ENCODE measurements at regions not wholly inside any gene's neighbourhood (a gene's known extent, or its start where the extent isn't known, plus 50 kb on each side); places are given as distances from the start of the nearest gene placed in this dataset.
"Not testable (repeated sequence)": the region's sequence is repeated elsewhere in the genome, so short reads cannot be mapped to it uniquely, and the experiment has no call there.

- no peaks in the 10 kb centered on the region for H3K36me3 Mint-ChIP-seq (ENCODE audit: low read depth)
- H3K4me3 Mint-ChIP-seq = no peak overlapping the region
- H3K27ac Mint-ChIP-seq = no peak overlapping the region
- H3K9me3 Mint-ChIP-seq = peaks cover 65% of the 10 kb centered on the region
- no peaks in the 10 kb centered on the region for H3K27me3 Mint-ChIP-seq
- intact Hi-C loops (cut with micrococcal nuclease) = no loop called here
- no peaks in the 10 kb centered on the region for H3K4me1 Mint-ChIP-seq (ENCODE audit: low read depth)
Measured at GRCh38 chr20:29687438-29687837, 1570.0 kb upstream of the DEFB115 start.

- intact Hi-C loops (cut with micrococcal nuclease) = no loop called here
- Mint-ChIP-seq H3K27ac (no peak overlapping the region), H3K4me1 (ENCODE audit: low read depth) (no peaks in the 10 kb centered on the region), H3K27me3 (no peaks in the 10 kb centered on the region), H3K9me3 (peaks cover 61% of the 10 kb centered on the region), H3K36me3 (ENCODE audit: low read depth) (no peaks in the 10 kb centered on the region), H3K4me3 (no peak overlapping the region)
Measured at GRCh38 chr20:29689411-29690225, 1567.8 kb upstream of the DEFB115 start.

DNA sequence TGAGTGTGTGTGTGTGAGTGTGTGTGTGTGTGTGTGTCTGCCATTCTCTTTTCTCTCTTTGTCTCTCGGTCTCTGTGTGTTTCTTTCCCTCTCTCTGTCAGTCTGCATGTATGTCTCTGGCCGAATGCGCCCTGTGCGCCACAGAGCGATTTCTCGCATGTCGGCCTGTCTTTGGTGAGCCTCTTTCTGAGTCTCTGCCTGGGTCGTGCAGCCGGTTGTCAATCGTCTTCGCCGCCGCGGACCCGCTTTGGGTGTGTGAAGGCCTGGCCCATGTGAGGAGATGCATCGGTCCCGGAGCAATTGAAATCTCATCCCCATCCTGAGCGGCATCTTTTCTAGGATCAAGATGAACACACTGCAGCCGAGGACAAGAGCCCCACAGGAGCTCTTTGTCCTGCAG, 1567.2 kb upstream of the DEFB115 start:
- H3K27me3 Mint-ChIP-seq = no peaks in the 10 kb centered on the region
- no peak overlapping the region for H3K4me3 Mint-ChIP-seq
- no peaks in the 10 kb centered on the region for H3K36me3 Mint-ChIP-seq (ENCODE audit: low read depth)
- no peak overlapping the region for H3K27ac Mint-ChIP-seq
- H3K4me1 Mint-ChIP-seq (ENCODE audit: low read depth) = no peaks in the 10 kb centered on the region
- H3K9me3 Mint-ChIP-seq = peaks cover 61% of the 10 kb centered on the region
- intact Hi-C loops (cut with micrococcal nuclease) = no loop called here

GRCh38 chr20:29740601-29740950, 1516.9 kb upstream of the DEFB115 start:
- Mint-ChIP-seq H3K4me3 (no peak overlapping the region), H3K4me1 (ENCODE audit: low read depth) (no peaks in the 10 kb centered on the region), H3K27me3 (peaks cover 38% of the 10 kb centered on the region), H3K36me3 (ENCODE audit: low read depth) (no peaks in the 10 kb centered on the region), H3K27ac (no peak overlapping the region), H3K9me3 (peaks cover 81% of the 10 kb centered on the region)
- intact Hi-C loops (cut with micrococcal nuclease) = no loop called here

DNA sequence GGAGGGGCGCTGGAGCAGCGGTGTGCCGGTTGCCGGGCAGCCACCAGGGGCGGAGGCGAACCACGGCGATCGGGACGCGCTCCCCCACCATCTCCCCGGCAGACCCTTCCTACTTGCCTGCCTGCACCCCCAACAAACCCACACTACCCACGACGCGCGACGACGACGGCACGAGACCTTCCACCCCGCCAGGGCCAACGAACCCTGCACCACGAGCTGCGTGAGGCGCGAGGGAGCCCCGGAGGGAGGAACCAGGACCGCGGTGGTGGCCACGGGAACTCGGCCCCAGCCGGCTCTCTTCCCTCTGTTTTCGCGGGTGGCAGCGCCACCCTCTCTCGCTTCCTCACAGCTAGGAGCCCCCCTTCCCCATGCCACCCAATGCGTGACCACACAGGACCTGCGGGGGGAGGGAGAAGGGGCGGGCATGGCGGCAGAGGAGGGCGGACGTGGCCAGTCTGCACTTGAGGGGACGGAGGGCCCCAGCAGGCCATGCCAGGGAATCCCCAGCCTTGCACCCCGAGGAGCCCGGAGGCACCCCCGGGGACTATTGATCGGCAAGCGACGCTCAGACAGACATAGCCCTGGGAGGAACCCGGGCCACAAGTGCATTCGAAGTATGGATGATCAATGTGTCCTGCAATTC, 1516.4 kb upstream of the DEFB115 start:
- Mint-ChIP-seq H3K9me3 (peaks cover 79% of the 10 kb centered on the region), H3K27ac (no peak overlapping the region), H3K27me3 (peaks cover 38% of the 10 kb centered on the region), H3K4me3 (no peak overlapping the region), H3K4me1 (ENCODE audit: low read depth) (no peaks in the 10 kb centered on the region), H3K36me3 (ENCODE audit: low read depth) (no peaks in the 10 kb centered on the region)
- intact Hi-C loops (cut with micrococcal nuclease) = no loop called here

DNA sequence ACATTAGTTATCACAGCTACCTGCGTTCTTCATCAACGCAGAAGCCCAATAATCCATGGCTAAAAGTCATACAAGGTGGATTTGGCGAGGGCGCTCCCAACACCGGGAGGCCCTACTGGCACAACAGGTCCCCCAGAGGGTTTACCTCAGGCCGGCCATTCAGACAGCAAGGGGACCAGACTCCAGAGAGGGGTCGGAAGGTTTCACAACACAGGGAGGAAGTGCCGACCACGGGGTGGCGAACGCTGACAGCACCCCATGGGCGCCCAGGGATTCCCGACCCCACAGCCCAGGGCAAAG, 1515.9 kb upstream of the DEFB115 start:
- Mint-ChIP-seq H3K9me3 (peaks cover 75% of the 10 kb centered on the region), H3K4me1 (ENCODE audit: low read depth) (no peaks in the 10 kb centered on the region), H3K27me3 (peaks cover 38% of the 10 kb centered on the region), H3K27ac (no peak overlapping the region), H3K4me3 (no peak overlapping the region), H3K36me3 (ENCODE audit: low read depth) (no peaks in the 10 kb centered on the region)
- intact Hi-C loops (cut with micrococcal nuclease) = no loop called here

DNA sequence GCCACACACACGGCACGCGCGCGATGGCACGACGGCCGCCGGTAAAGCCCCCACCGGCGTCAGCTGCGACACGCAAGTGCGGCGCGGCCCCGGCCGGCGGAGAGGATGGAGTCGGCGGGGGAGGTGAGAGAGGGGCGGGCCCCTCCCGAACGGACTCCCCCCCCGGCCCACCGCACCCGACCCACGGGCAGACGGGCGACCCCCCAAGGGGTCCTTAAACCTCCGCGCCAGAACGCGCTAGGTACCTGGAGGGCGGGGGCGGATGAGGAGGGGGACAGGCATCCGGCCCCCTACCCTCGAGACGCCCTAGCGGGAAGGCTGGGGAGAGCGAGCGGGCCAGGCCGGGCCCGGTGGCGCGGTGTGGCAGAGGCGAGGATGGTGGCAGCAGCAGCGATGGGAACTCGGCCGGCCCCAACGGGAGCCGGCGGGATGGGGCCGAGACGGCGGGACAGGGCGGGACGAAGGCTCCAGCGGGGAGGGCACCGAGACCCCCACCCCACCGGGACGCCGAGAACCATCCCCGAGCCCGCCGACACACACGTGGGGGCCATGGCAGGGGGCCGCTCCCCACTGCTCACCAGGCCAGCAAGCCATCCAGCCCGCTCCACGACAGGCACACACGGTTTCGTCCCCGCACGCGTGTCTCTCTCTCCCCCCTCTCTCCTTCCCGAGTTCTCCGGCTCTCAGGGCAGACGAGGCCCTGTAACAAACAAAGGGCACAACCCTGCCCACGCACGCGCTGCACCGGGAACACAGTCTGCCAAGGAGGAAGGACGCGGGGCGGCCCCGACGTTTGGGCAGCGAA, 1515.4 kb upstream of the DEFB115 start:
- Mint-ChIP-seq H3K4me1 (ENCODE audit: low read depth) (no peaks in the 10 kb centered on the region), H3K27me3 (peaks cover 38% of the 10 kb centered on the region), H3K36me3 (ENCODE audit: low read depth) (no peaks in the 10 kb centered on the region), H3K4me3 (no peak overlapping the region), H3K27ac (no peak overlapping the region), H3K9me3 (peaks cover 72% of the 10 kb centered on the region)
- intact Hi-C loops (cut with micrococcal nuclease) = no loop called here

- Mint-ChIP-seq H3K4me3 (no peak overlapping the region), H3K4me1 (ENCODE audit: low read depth) (no peaks in the 10 kb centered on the region), H3K36me3 (ENCODE audit: low read depth) (no peaks in the 10 kb centered on the region), H3K27ac (no peak overlapping the region), H3K9me3 (peaks cover 66% of the 10 kb centered on the region), H3K27me3 (peaks cover 38% of the 10 kb centered on the region)
- intact Hi-C loops (cut with micrococcal nuclease) = no loop called here
Measured at GRCh38 chr20:29742699-29743100, 1514.8 kb upstream of the DEFB115 start.

- no peaks in the 10 kb centered on the region for H3K36me3 Mint-ChIP-seq (ENCODE audit: low read depth)
- H3K27me3 Mint-ChIP-seq = peaks cover 38% of the 10 kb centered on the region
- H3K4me1 Mint-ChIP-seq (ENCODE audit: low read depth) = no peaks in the 10 kb centered on the region
- peaks cover 60% of the 10 kb centered on the region for H3K9me3 Mint-ChIP-seq
- H3K4me3 Mint-ChIP-seq = no peak overlapping the region
- no peak overlapping the region for H3K27ac Mint-ChIP-seq
- intact Hi-C loops (cut with micrococcal nuclease) = no loop called here
Measured at GRCh38 chr20:29743101-29743931, 1514.1 kb upstream of the DEFB115 start.

- Mint-ChIP-seq H3K36me3 (ENCODE audit: low read depth) (no peaks in the 10 kb centered on the region), H3K4me1 (ENCODE audit: low read depth) (no peaks in the 10 kb centered on the region), H3K9me3 (peaks cover 57% of the 10 kb centered on the region), H3K27me3 (peaks cover 38% of the 10 kb centered on the region), H3K27ac (no peak overlapping the region), H3K4me3 (no peak overlapping the region)
- intact Hi-C loops (cut with micrococcal nuclease) = no loop called here
Measured at GRCh38 chr20:29744071-29744470, 1513.4 kb upstream of the DEFB115 start.

DNA sequence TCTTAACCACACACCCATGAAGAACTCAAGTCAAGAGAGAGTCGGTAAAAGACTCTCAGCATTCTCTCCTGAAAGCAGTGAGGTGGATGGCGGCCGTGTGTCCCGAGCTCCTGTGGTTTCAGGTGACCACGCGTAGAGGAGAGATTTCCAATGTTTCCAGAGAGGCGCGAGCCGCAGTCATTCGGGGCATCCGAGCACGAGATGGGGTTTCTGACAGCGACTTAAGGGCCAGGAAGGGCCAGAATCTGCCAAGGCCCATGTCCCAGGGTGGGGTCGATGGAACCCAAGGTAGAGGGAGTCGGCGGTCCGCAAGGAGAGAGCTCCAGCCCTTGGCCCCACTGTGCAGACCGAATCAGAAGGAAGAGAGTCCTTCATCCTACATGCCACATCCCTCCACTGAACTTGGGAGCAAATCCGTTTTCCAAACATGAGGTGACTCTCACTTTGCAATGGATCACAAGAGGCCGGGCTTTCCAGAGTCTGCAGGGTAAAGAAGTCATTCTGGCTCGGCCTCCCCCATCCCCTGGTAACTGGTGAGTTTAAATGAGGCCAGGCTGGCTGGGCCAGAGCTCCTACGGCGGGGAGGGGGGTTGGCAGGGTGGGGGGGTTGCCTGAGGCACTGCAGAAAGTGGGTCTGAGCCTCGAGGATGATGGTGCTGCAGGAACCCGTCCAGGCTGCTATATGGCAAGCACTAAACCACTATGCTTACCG, 1511.8 kb upstream of the DEFB115 start:
- Mint-ChIP-seq H3K27me3 (peaks cover 33% of the 10 kb centered on the region), H3K9me3 (peaks cover 41% of the 10 kb centered on the region)
- intact Hi-C loops (cut with micrococcal nuclease); H3K36me3 Mint-ChIP-seq (ENCODE audit: low read depth); H3K27ac Mint-ChIP-seq; H3K4me1 Mint-ChIP-seq (ENCODE audit: low read depth); H3K4me3 Mint-ChIP-seq: not testable (repeated sequence)

DNA sequence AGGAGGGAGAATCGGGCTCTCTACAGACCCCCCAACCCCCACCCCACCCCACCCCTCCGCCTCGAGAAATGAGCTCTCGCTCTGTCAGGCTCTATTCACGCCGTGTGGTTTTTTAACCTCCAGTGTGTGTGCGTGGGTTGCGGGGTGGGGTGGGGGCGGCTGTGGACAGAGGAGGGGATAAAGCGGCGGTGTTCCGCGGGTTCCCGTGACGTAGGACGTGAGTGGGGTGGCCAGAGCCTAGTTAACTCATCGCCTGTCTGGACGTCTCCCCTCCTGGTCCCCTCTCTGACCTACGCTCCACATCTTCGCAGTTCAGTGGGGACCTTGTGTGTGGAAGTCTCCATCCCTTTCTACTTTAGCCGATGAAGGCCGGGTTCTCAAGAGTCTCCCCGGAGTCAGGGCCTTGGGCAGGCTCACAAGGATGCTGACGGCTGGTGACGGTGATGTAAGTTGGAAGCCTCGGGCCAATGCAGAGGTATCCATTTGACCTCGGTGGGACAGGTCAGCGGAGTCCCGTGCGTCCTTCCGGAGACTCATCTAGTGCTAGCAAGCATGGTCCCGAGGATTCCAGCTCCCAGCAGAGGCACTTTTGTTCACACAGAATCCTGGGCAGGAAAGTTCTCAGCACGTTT, 1507.1 kb upstream of the DEFB115 start:
- H3K9me3 Mint-ChIP-seq = peaks cover 39% of the 10 kb centered on the region
- intact Hi-C loops (cut with micrococcal nuclease) = no loop called here
- H3K4me1 Mint-ChIP-seq (ENCODE audit: low read depth) = no peaks in the 10 kb centered on the region
- H3K36me3 Mint-ChIP-seq (ENCODE audit: low read depth) = no peaks in the 10 kb centered on the region
- H3K27ac Mint-ChIP-seq = no peak overlapping the region
- no peak overlapping the region for H3K4me3 Mint-ChIP-seq
- peaks cover 16% of the 10 kb centered on the region for H3K27me3 Mint-ChIP-seq

All from dendritic cell treated with granulocyte-macrophage colony-stimulating factor and Interleukin-4, amounts not matched to agents 40 ng/mL and 50 ng/mL, for 4 days (primary cell).